Esophagus squamous epithelium (tissue), 4 donors: ENCODE measurements at regions not wholly inside any gene's neighbourhood (a gene's known extent, or its start where the extent isn't known, plus 50 kb on each side); places are given as distances from the start of the nearest gene placed in this dataset.
"Not testable (repeated sequence)": the region's sequence is repeated elsewhere in the genome, so short reads cannot be mapped to it uniquely, and the experiment has no call there.

Experiments
- POLR2A ChIP-seq, 4 donors: fragments of 450-650 bp; IDR thresholded peaks; one replicate each; pipeline ENCODE4 v1.6.1; 2017; ENCODE audit warnings: antibody characterized with exemption in 4 of 4, mild to moderate bottlenecking in 4 of 4, moderate library complexity in 3 of 4
- TF ChIP-seq, protein P1 (sequence below), 6 experiments: fragments of 450-650 bp in 4 of 6; fragments of 200-600 bp in 2 of 6; sonication (generic) in 2 of 6; IDR thresholded peaks; one replicate each; pipeline ENCODE4 v1.5.1; 2016 to 2019; ENCODE audit warnings: antibody characterized with exemption in 6 of 6, mild to moderate bottlenecking in 4 of 6, moderate library complexity in 4 of 6

GRCh38 chr3:176093892-176094291 is 1103.4 kb downstream of the TBL1XR1 start:
- TF ChIP-seq, protein P1, sequence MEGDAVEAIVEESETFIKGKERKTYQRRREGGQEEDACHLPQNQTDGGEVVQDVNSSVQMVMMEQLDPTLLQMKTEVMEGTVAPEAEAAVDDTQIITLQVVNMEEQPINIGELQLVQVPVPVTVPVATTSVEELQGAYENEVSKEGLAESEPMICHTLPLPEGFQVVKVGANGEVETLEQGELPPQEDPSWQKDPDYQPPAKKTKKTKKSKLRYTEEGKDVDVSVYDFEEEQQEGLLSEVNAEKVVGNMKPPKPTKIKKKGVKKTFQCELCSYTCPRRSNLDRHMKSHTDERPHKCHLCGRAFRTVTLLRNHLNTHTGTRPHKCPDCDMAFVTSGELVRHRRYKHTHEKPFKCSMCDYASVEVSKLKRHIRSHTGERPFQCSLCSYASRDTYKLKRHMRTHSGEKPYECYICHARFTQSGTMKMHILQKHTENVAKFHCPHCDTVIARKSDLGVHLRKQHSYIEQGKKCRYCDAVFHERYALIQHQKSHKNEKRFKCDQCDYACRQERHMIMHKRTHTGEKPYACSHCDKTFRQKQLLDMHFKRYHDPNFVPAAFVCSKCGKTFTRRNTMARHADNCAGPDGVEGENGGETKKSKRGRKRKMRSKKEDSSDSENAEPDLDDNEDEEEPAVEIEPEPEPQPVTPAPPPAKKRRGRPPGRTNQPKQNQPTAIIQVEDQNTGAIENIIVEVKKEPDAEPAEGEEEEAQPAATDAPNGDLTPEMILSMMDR (IDR thresholded peaks at IDR 0.05): not testable (repeated sequence)
- TF ChIP-seq POLR2A (IDR thresholded peaks at IDR 0.05): not testable (repeated sequence)
